ENCODE measurements at regions not wholly inside any gene's neighbourhood (a gene's known extent, or its start where the extent isn't known, plus 50 kb on each side); places are given as distances from the start of the nearest gene placed in this dataset.
"Not testable (repeated sequence)": the region's sequence is repeated elsewhere in the genome, so short reads cannot be mapped to it uniquely, and the experiment has no call there.

- Mint-ChIP-seq H3K27ac (no peak overlapping the region), H3K4me1 (no peaks in the 10 kb centered on the region), H3K36me3 (ENCODE audit: low read depth) (no peaks in the 10 kb centered on the region), H3K9me3 (no peaks in the 10 kb centered on the region), H3K4me3 (no peak overlapping the region), H3K27me3 (no peaks in the 10 kb centered on the region)
- ATAC-seq (replicated peaks), result no peak
Measured at GRCh38 chr15:59830873-59831272, 141.8 kb upstream of the BNIP2 start.

GRCh38 chr15:59830098-59830497, 141.0 kb upstream of the BNIP2 start:
- H3K36me3 Mint-ChIP-seq (ENCODE audit: low read depth), result no peaks in the 10 kb centered on the region
- no peak overlapping the region for H3K27ac Mint-ChIP-seq
- H3K4me3 Mint-ChIP-seq, result no peak overlapping the region
- no peaks in the 10 kb centered on the region for H3K4me1 Mint-ChIP-seq
- no peak for ATAC-seq (replicated peaks)
- H3K27me3 Mint-ChIP-seq, result no peaks in the 10 kb centered on the region
- no peaks in the 10 kb centered on the region for H3K9me3 Mint-ChIP-seq

- H3K9me3 Mint-ChIP-seq, result no peaks in the 10 kb centered on the region
- no peak for ATAC-seq (replicated peaks)
Measured at GRCh38 chr15:59828861-59829260, 139.7 kb upstream of the BNIP2 start.

GRCh38 chr15:59828263-59828662, 139.1 kb upstream of the BNIP2 start:
- no peak for ATAC-seq (replicated peaks)
- no peaks in the 10 kb centered on the region for H3K9me3 Mint-ChIP-seq
- no peaks in the 10 kb centered on the region for H3K36me3 Mint-ChIP-seq (ENCODE audit: low read depth)
- no peak overlapping the region for H3K4me3 Mint-ChIP-seq
- H3K27me3 Mint-ChIP-seq, result peaks cover 3% of the 10 kb centered on the region
- H3K4me1 Mint-ChIP-seq, result no peaks in the 10 kb centered on the region
- no peak overlapping the region for H3K27ac Mint-ChIP-seq

More at GRCh38 chr15:59828861-59829260, 139.7 kb upstream of the BNIP2 start:
- H3K27me3 Mint-ChIP-seq, result peaks cover under 1% of the 10 kb centered on the region
- no peaks in the 10 kb centered on the region for H3K36me3 Mint-ChIP-seq (ENCODE audit: low read depth)
- H3K4me1 Mint-ChIP-seq, result no peaks in the 10 kb centered on the region
- H3K27ac Mint-ChIP-seq, result no peak overlapping the region
- H3K4me3 Mint-ChIP-seq, result no peak overlapping the region

DNA sequence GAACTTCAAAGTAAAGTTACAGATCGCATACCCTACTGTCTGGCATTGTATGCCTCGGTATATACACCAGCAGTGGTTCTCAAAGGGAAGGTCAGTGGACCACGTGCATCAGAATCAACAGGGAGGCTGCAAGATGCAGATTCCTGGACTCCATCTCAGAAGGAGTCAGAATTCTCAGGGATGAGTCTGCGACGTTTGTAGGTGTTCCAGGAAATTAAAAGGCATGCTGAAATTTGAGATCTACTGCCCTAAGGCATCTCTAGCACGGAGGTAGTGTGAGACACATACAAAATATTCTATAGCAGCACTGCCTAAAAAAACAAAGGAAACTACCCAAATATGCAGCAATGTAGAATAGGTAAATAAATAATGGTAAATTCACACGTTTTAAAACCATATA, 136.8 kb upstream of the BNIP2 start:
- Mint-ChIP-seq H3K4me3 (no peak overlapping the region), H3K9me3 (no peaks in the 10 kb centered on the region), H3K36me3 (ENCODE audit: low read depth) (no peaks in the 10 kb centered on the region), H3K27ac (no peak overlapping the region), H3K4me1 (no peaks in the 10 kb centered on the region), H3K27me3 (peaks cover 3% of the 10 kb centered on the region)
- no peak for ATAC-seq (replicated peaks)

DNA sequence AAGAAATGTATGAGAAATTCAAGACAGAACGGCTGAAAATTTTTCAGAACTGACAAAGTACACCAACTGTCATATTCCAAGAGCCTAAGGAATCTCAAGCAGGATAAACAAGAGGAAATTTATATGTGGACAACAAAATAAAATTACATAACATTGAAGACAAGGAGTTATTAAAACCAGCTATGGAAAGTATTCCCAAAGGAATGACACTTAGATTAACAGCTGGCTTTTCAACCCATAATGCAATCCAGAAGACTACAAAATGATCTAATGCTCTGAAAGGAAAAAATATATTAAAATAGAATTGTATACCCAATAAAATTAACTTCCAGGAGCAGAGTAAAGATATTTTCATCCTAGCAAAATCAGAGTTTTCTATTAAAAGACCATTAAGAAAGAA, 132.2 kb upstream of the BNIP2 start:
- no peak for ATAC-seq (replicated peaks)
- Mint-ChIP-seq H3K27ac (no peak overlapping the region), H3K9me3 (no peaks in the 10 kb centered on the region), H3K36me3 (ENCODE audit: low read depth) (no peaks in the 10 kb centered on the region), H3K4me1 (peaks cover 9% of the 10 kb centered on the region), H3K4me3 (no peak overlapping the region), H3K27me3 (peaks cover 14% of the 10 kb centered on the region)

DNA sequence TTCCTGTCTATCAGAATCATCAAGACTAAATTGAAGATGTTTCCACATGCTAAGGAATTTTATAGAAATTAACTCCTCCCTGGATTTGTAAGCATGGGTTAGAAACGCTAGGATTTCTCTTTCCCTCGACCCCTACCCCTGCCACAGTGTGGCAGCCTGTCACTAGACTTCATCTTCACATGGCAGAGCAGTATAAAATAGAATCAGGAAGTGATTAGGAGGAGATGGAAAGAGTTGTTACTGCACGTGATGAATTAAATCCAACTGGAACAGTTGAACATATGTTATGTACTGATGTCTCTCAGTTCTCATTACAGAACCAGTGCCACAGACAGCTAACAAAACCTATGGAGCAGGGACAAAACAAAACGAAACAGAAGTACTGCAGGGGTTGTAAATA, 130.0 kb upstream of the BNIP2 start:
- no peaks in the 10 kb centered on the region for H3K9me3 Mint-ChIP-seq
- H3K27ac Mint-ChIP-seq, result no peak overlapping the region
- ATAC-seq (replicated peaks), result no peak
- H3K27me3 Mint-ChIP-seq, result peaks cover 14% of the 10 kb centered on the region
- no peaks in the 10 kb centered on the region for H3K36me3 Mint-ChIP-seq (ENCODE audit: low read depth)
- H3K4me3 Mint-ChIP-seq, result no peak overlapping the region
- H3K4me1 Mint-ChIP-seq, result peaks cover 17% of the 10 kb centered on the region

DNA sequence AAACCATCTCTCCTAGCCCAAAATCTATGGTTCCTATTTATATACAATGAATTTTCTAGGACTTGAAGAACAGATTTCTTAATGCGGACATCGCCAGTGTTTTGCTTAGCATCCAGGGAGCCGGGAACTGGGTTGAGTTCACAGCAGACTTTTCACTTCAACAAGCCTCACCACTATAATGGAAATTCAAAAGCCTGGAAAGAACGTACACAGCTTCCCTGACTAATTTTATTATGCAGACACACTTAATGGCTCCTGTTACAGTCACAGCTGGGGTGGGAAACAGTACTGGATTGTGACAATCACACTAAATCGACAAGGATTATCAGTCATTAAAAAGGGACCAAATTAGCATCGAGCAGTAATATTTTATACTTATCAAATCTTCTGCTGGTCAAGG, 129.2 kb upstream of the BNIP2 start:
- no peak overlapping the region for H3K4me3 Mint-ChIP-seq
- peaks cover 18% of the 10 kb centered on the region for H3K4me1 Mint-ChIP-seq
- no peaks in the 10 kb centered on the region for H3K9me3 Mint-ChIP-seq
- no peak for ATAC-seq (replicated peaks)
- no peaks in the 10 kb centered on the region for H3K36me3 Mint-ChIP-seq (ENCODE audit: low read depth)
- no peak overlapping the region for H3K27ac Mint-ChIP-seq
- H3K27me3 Mint-ChIP-seq, result peaks cover 11% of the 10 kb centered on the region

DNA sequence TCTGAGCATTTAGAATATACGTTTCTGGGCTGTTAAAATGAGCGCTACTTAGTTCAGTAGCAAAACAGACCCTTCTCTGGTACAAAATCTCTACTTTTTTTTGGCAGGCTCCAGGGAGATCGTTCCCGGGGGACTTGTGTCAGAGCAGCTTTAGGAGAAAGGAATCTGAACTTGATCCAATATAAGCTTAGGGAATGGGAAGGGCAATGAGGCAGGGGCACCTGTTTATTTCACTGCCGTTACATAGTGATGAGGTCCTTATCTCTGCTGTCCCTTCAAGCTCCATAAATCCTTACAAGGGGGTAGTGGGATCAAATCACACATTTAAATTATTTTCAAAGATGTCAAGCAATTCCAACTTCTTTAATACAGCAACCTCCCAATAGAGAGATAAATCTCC, 128.7 kb upstream of the BNIP2 start:
- Mint-ChIP-seq H3K36me3 (ENCODE audit: low read depth) (no peaks in the 10 kb centered on the region), H3K9me3 (no peaks in the 10 kb centered on the region), H3K4me3 (no peak overlapping the region), H3K27me3 (peaks cover 11% of the 10 kb centered on the region), H3K4me1 (peaks cover 18% of the 10 kb centered on the region), H3K27ac (no peak overlapping the region)
- no peak for ATAC-seq (replicated peaks)

DNA sequence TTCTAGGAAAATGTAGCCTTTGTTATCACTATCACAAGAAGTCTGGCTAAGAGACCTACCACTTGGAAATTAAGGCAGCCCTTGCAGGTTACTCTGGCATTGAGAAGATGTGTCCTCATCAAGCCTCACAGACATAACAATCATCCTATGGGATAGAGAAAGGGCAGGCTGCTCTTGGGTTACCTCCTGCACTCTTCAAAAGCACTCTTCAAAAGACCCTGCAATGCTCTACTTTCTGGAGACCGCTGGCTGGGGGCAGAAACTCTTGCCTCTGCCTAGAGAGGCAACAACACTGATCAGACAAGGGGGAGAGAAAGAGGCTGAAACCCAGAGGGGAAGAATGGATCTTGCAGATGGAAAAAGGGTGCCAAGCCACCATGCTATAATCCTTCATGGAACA, 127.9 kb upstream of the BNIP2 start:
- no peak for ATAC-seq (replicated peaks)
- Mint-ChIP-seq H3K36me3 (ENCODE audit: low read depth) (no peaks in the 10 kb centered on the region), H3K4me3 (no peak overlapping the region), H3K27me3 (peaks cover 11% of the 10 kb centered on the region), H3K27ac (no peak overlapping the region), H3K4me1 (peaks cover 18% of the 10 kb centered on the region), H3K9me3 (no peaks in the 10 kb centered on the region)

DNA sequence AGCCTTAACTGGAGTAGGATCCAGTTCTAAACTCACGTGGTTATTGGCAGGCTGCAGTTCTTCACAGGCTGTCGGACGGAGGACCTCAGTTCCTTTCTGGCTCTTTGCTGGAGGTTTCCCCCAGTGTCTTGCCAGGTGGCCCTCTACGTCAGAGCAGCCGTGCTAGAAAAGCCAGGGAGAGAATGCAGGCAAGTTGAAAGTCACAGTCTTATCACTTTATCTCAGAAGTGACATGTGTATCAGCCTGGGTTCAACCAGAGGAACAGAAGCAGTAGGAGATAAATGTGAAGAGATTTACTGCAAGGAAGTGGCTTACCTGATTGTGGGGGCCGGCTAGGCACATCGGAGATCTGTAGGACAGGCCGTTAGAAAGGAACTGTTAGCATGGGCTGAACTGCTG, 125.3 kb upstream of the BNIP2 start:
- peak; percentile 29 for ATAC-seq (replicated peaks)
- Mint-ChIP-seq H3K27ac (peak overlapping the region; percentile 58), H3K36me3 (ENCODE audit: low read depth) (no peaks in the 10 kb centered on the region), H3K4me1 (peaks cover 13% of the 10 kb centered on the region), H3K4me3 (peak overlapping the region; percentile 42), H3K9me3 (peaks cover 6% of the 10 kb centered on the region), H3K27me3 (peaks cover 7% of the 10 kb centered on the region)

DNA sequence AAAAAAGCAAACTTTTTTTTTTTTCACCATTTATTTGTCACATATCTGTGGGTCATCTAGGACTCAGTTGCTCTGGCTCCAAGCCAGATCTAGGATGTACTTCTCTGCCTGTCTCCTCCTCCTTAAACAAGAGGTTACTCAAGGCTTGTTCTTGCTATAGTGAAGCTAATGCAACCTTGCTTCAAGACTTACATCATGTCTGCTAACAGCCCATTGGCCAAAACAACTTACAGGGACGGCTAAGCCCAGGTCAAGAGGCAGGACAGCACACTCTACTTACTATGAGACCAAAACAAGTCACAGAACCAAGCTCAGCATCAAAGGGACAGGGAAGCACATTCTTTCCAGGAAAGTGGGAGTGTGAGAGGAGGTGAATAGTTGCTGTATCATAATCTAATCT, 123.8 kb upstream of the BNIP2 start:
- H3K4me1 Mint-ChIP-seq, result peaks cover 13% of the 10 kb centered on the region
- ATAC-seq (replicated peaks), result no peak
- H3K36me3 Mint-ChIP-seq (ENCODE audit: low read depth), result no peaks in the 10 kb centered on the region
- peaks cover 4% of the 10 kb centered on the region for H3K27me3 Mint-ChIP-seq
- no peak overlapping the region for H3K4me3 Mint-ChIP-seq
- peaks cover 6% of the 10 kb centered on the region for H3K9me3 Mint-ChIP-seq
- no peak overlapping the region for H3K27ac Mint-ChIP-seq

DNA sequence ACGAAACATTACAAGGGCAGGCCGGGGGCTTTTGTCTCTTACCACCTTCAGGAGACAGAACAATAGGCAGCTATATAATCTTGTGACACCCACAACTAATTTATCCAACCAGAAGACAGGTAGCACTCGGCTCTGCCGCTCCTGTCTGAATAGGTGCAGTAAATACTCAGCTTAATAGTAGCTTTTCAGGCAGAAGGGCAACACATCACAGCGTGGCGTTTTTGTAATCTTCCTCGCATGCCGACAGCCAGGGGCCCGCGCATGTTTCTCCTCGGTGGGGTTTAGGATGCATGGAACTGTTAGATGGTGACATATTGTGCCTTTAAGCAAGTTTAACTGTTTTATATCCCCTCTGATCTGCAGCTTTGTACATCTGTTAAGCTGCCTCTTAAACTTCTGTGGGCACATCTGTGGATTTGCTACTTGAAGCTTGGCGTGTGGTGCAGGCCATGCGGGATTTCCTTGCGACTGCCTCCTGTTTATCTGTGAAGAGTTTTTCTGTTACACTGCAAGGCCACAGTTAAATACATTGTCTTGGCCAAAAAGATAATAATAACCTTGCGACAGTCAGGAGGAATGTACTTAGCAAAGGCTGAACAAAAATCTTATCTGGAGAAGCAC, 123.2 kb upstream of the BNIP2 start:
- no peaks in the 10 kb centered on the region for H3K36me3 Mint-ChIP-seq (ENCODE audit: low read depth)
- peaks cover 6% of the 10 kb centered on the region for H3K9me3 Mint-ChIP-seq
- H3K27me3 Mint-ChIP-seq, result peaks cover 4% of the 10 kb centered on the region
- H3K4me1 Mint-ChIP-seq, result peaks cover 13% of the 10 kb centered on the region
- no peak overlapping the region for H3K27ac Mint-ChIP-seq
- no peak overlapping the region for H3K4me3 Mint-ChIP-seq
- ATAC-seq (replicated peaks), result no peak

DNA sequence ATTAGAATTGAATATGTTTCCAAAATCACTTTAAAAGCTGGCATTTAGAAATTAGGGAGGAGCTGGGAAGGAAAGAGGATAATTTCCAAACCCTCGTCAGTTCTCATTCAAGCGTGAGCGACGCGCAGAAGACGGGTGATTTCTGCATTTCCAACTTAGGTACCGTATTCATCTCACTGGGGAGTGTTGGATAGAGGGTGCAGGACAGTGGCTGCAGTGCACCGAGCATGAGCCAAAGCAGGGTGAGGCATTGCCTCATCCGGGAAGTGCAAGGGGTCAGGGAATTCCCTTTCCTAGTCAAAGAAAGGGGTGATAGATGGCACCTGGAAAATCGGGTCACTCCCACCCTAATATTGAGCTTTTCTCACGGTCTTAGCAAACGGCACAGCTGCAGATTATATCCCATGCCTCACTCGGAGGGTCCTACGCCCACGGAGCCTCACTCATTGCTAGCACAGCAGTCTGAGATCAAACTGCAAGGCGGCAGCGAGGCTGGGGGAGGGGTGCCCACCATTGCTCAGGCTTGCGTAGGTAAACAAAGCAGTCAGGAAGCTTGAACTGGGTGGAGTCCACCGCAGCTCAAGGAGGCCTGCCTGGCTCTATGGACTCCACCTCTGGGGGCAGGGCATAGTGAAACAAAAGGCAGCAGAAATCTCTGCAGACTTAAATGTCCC, 114.3 kb upstream of the BNIP2 start:
- H3K36me3 Mint-ChIP-seq (ENCODE audit: low read depth), result not testable (repeated sequence)

DNA sequence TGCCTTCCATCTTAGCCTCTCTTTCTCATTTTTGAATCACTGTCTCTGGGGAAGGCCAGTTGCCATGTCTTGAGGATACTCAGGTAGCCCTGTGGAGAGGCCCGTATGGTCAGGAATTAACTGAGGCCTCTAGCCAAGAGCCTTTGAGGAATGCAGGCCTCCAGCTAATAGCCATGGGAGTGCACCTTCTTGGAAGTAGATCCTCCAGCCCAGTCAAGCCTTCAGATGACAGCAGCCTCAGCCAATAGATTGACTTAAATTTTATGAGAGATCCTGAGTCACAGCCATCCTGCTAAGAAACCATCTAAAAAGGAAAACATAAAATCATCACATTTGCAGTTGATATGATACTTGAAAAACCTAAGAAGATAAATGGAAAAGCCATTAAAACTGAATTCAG, 112.5 kb upstream of the BNIP2 start:
- no peaks in the 10 kb centered on the region for H3K27me3 Mint-ChIP-seq
- H3K9me3 Mint-ChIP-seq, result peaks cover 3% of the 10 kb centered on the region
- H3K27ac Mint-ChIP-seq, result no peak overlapping the region
- no peaks in the 10 kb centered on the region for H3K36me3 Mint-ChIP-seq (ENCODE audit: low read depth)
- H3K4me1 Mint-ChIP-seq, result peaks cover 40% of the 10 kb centered on the region
- no peak for ATAC-seq (replicated peaks)
- H3K4me3 Mint-ChIP-seq, result peak overlapping the region; percentile 23

More for the DNA sequence above, 114.3 kb upstream of the BNIP2 start:
- Mint-ChIP-seq H3K4me3 (peak overlapping the region; percentile 77), H3K4me1 (peaks cover 28% of the 10 kb centered on the region), H3K27ac (peak overlapping the region; percentile 56)
- H3K9me3 Mint-ChIP-seq; H3K27me3 Mint-ChIP-seq; ATAC-seq (replicated peaks): not testable (repeated sequence)
